GM12878 (cell line): ENCODE measurements at regions not wholly inside any gene's neighbourhood (a gene's known extent, or its start where the extent isn't known, plus 50 kb on each side); places are given as distances from the start of the nearest gene placed in this dataset.

Source experiments
- ATAC-seq: fragments of 200-7000 bp; cut with Tn5 transposase; 3 replicates; pipeline ENCODE4 v1.9.1; 2020; ENCODE audit warnings: mild to moderate bottlenecking, moderate library complexity
- BruUV-seq: library from RNA; stranded (reverse); fragments of 400-500 nt; replicated peaks from 2 replicates; lab custom pipeline; 2021; lab: Mats Ljungman, UMichigan
- CTCF ChIA-PET: fragments of 300-600 bp; sonication (Branson Sonifier 250); formaldehyde crosslinking; extraction: SDS; loops from one replicate; lab custom pipeline; 2021; ENCODE audit warnings: inconsistent platforms; lab: Yijun Ruan, JAX
- POLR2A ChIA-PET: fragments of 350-600 bp; formaldehyde crosslinking; extraction: SDS; loops from one replicate; lab custom pipeline; 2021; ENCODE audit warnings: inconsistent platforms; lab: Charles Lee
- RAD21 ChIA-PET: fragments of 300-600 bp; sonication (Branson Sonifier 250); formaldehyde crosslinking; loops from one replicate; lab custom pipeline; 2023; ENCODE audit warnings: antibody characterized with exemption; ENCODE audit not compliant: unreplicated experiment; lab: Charles Lee
- SMC1A ChIA-PET: fragments of 300-600 bp; sonication (Branson Sonifier 250); formaldehyde crosslinking; loops from one replicate; lab custom pipeline; 2023; ENCODE audit not compliant: unreplicated experiment, uncharacterized antibody; lab: Charles Lee
- DNase-seq: peaks from one replicate; pipeline ENCODE4 v3.0.0-alpha.2; 2011; ENCODE audit warnings: low read depth, low spot score
- FAIRE-seq: peaks from 3 replicates; lab custom pipeline; 2011; peaks lifted over from hg19 to GRCh38; lab: Jason Lieb, UNC
- H2AFZ ChIP-seq: 2 replicates; pipeline ENCODE4 v1.6.0; 2011; ENCODE audit warnings: low read depth, low read length, control low read depth; ENCODE audit not compliant: control insufficient read depth
- H3K27ac ChIP-seq: 2 replicates; pipeline ENCODE4 v1.5.1; 2011; ENCODE audit warnings: control low read depth; ENCODE audit not compliant: control insufficient read depth, insufficient read depth
- H3K27me3 ChIP-seq, 2 experiments: replicated peaks in 1 of 2; 2 replicates each; pipeline versions ENCODE4 v1.6.0 to v1.6.1; 2011; ENCODE audit warnings: low read length in 1 of 2; ENCODE audit not compliant: control insufficient read depth in 2 of 2, insufficient read depth in 2 of 2
- H3K36me3 ChIP-seq, 2 experiments: 2 replicates each; pipeline ENCODE4 v1.5.1; 2011; ENCODE audit warnings: low read length in 1 of 2; ENCODE audit not compliant: control insufficient read depth in 2 of 2, insufficient read depth in 2 of 2
- H3K4me1 ChIP-seq: 2 replicates; pipeline ENCODE4 v1.6.1; 2011; ENCODE audit warnings: mild to moderate bottlenecking, low read length, moderate library complexity, mixed read lengths; ENCODE audit not compliant: control insufficient read depth, insufficient read depth
- H3K4me2 ChIP-seq: 2 replicates; pipeline ENCODE4 v1.6.0; 2011; ENCODE audit warnings: control low read depth; ENCODE audit not compliant: control insufficient read depth, insufficient read depth
- H3K4me3 ChIP-seq: fragments of 200-600 bp; sonication (generic); 2 replicates; pipeline ENCODE4 v1.5.1; 2016
- H3K79me2 ChIP-seq: 2 replicates; pipeline ENCODE4 v1.6.0; 2011; ENCODE audit warnings: low read length; ENCODE audit not compliant: control insufficient read depth, insufficient read depth
- H3K9ac ChIP-seq: 2 replicates; pipeline ENCODE4 v1.8.0; 2011; ENCODE audit warnings: low read length, control low read depth, mixed read lengths; ENCODE audit not compliant: control insufficient read depth, insufficient read depth
- H3K9me3 ChIP-seq: replicated peaks from 3 replicates; pipeline ENCODE4 v1.5.1; 2011; ENCODE audit warnings: mild to moderate bottlenecking, low read length; ENCODE audit not compliant: control insufficient read depth, insufficient read depth
- H4K20me1 ChIP-seq: 2 replicates; pipeline ENCODE4 v1.6.0; 2011; ENCODE audit not compliant: control insufficient read depth, insufficient read depth
- BRCA1 ChIP-seq: IDR thresholded peaks from 2 replicates; pipeline ENCODE4 v1.6.1; 2011; ENCODE audit warnings: low read depth, low read length, improper control_type of control experiment
- DPF2 ChIP-seq: fragments of 450-650 bp; IDR thresholded peaks from 2 replicates; pipeline ENCODE4 v1.6.1; 2017; ENCODE audit warnings: mild to moderate bottlenecking
- ESRRA ChIP-seq: IDR thresholded peaks from 2 replicates; pipeline ENCODE4 v1.6.1; 2012; ENCODE audit warnings: mild to moderate bottlenecking, low read length, improper control_type of control experiment
- MTA2 ChIP-seq: fragments of 450-650 bp; IDR thresholded peaks from 2 replicates; pipeline ENCODE4 v1.6.1; 2016; ENCODE audit warnings: low read depth, mild to moderate bottlenecking, moderate library complexity
- MXI1 ChIP-seq: fragments of 150-350 bp; IDR thresholded peaks from 2 replicates; pipeline ENCODE4 v1.6.1; 2011; ENCODE audit warnings: low read depth, mild to moderate bottlenecking, inconsistent platforms, low read length, improper control_type of control experiment
- NFYB ChIP-seq: IDR thresholded peaks from 2 replicates; pipeline ENCODE4 v1.6.1; 2011; ENCODE audit warnings: low read depth, mild to moderate bottlenecking, low read length, improper control_type of control experiment, moderate library complexity; ENCODE audit not compliant: insufficient read depth
- NR2F1 ChIP-seq: fragments of 450-650 bp; conservative IDR thresholded peaks from 2 replicates; pipeline ENCODE4 v1.6.1; 2017; ENCODE audit warnings: mild to moderate bottlenecking
- RCOR1 ChIP-seq: conservative IDR thresholded peaks from 2 replicates; pipeline ENCODE4 v1.6.1; 2012; ENCODE audit warnings: low read depth, low read length, improper control_type of control experiment
- ZZZ3 ChIP-seq: IDR thresholded peaks from 2 replicates; pipeline ENCODE4 v1.6.1; 2011; ENCODE audit warnings: low read depth; ENCODE audit not compliant: control insufficient read depth, insufficient read length
- WGBS: methylation state at CpG from one replicate; pipeline ENCODE4 v1.1.6; 2016; ENCODE audit warnings: low lambda C conversion rate; ENCODE audit not compliant: insufficient replicate concordance, insufficient coverage; ENCODE audit errors: missing lambda C conversion rate; 5-methylcytosine and 5-hydroxymethylcytosine counted together
- in situ Hi-C: fragments of 300-500 bp; cut with MboI; formaldehyde crosslinking; loops from 9 replicates; pipeline ENCODE4 v1.14.3; 2018; ENCODE audit warnings: mixed read lengths
- intact Hi-C: fragments of 100-400 bp; cut with micrococcal nuclease; formaldehyde crosslinking; loops from one replicate; pipeline ENCODE4 v1.14.2; 2022; ENCODE audit not compliant: unreplicated experiment
- TF ChIP-seq, protein P1 (sequence below): fragments of 450-650 bp; IDR thresholded peaks from 2 replicates; pipeline ENCODE4 v1.6.1; 2018; ENCODE audit warnings: borderline replicate concordance, mild to moderate bottlenecking; ENCODE audit not compliant: partially characterized antibody

DNA sequence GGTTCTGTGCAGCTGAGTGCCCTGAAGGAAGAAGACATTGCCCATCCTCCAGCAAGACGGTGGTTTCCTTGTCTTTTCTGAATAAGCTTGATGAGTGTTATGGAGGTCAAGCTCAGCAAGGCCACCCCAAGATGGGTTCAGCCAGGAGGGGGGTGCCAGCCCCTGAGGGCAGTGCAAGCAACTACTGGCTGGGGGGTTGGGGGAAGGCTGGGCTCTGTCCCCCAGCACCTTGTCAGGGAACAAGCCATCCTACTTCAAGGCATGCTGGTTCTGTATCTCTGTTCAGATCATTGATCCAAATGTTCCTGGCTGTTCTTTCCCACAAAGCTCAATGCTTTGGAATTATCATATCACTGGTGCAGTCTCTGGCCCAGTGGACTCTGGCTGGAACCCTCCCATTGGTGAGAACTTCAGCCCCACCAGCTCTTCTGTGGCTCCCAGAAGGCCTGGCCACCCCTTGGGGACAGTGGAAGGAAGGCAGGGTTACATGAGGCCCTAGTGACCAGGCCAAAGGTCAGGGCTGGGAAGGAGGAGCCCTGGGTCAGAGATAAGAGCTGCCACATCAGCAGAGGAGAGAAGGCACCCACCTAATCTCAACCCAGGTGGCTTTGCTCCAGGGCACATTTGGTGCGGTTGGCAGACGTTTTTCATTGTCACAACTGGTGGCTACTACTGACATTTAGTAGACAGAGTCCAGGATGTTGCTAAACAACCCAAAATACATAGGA is 280.2 kb downstream of the IRX2 start (continued):
- TF ChIP-seq, protein P1, sequence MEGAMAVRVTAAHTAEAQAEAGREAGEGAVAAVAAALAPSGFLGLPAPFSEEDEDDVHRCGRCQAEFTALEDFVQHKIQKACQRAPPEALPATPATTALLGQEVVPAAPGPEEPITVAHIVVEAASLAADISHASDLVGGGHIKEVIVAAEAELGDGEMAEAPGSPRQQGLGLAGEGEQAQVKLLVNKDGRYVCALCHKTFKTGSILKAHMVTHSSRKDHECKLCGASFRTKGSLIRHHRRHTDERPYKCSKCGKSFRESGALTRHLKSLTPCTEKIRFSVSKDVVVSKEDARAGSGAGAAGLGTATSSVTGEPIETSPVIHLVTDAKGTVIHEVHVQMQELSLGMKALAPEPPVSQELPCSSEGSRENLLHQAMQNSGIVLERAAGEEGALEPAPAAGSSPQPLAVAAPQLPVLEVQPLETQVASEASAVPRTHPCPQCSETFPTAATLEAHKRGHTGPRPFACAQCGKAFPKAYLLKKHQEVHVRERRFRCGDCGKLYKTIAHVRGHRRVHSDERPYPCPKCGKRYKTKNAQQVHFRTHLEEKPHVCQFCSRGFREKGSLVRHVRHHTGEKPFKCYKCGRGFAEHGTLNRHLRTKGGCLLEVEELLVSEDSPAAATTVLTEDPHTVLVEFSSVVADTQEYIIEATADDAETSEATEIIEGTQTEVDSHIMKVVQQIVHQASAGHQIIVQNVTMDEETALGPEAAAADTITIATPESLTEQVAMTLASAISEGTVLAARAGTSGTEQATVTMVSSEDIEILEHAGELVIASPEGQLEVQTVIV, result no peak
- no peak for TF ChIP-seq MTA2
- no peak for TF ChIP-seq NFYB
- no peak for TF ChIP-seq BRCA1
- no peak for TF ChIP-seq RCOR1
- TF ChIP-seq DPF2, result no peak
- TF ChIP-seq ZZZ3, result no peak
- TF ChIP-seq MXI1, result no peak

DNA sequence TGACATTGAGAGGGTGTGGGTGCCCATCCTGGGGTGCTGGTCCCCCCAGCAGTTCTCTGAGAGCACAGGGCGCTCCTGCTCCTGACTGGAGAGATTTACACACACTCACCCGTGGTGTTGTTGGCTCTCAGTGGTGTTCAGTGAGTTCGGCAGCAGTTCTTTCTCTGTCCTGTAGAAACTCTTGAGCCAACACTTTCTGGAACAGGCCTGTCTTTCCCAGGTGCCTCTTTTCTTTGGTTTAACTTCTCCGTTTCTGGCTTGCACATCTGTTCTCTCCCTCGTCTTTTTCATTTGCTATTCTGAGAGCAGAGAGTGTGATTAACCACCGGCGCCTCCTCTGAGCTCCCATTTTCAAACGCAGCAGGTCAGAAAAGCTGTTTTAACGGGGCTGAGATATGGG is 284.5 kb downstream of the IRX2 start:
- Histone ChIP-seq H3K4me2 (no peak overlapping the region), H3K4me1 (no peaks in the 10 kb centered on the region), H3K36me3 (no peaks in the 10 kb centered on the region), H3K27ac (no peak overlapping the region), H3K9ac (no peak overlapping the region), H4K20me1 (no peaks in the 10 kb centered on the region), H3K79me2 (no peaks in the 10 kb centered on the region), H3K9me3 (no peaks in the 10 kb centered on the region), H3K27me3 (no peaks in the 10 kb centered on the region), H2AFZ (no peak overlapping the region), H3K4me3 (no peak overlapping the region)
- ATAC-seq (no peak), DNase-seq (no peak), FAIRE-seq (no peak)
- SMC1A ChIA-PET, result no interaction called here
- TF ChIP-seq ESRRA, result no peak
- TF ChIP-seq NR2F1, result no peak
- no TSS peak for BruUV-seq
- in situ Hi-C loops (no loop called here), intact Hi-C loops (no loop called here)
- CTCF ChIA-PET, result no interaction called here
- 18% methylated on average over 7 of the region's 9 CpGs for WGBS
- POLR2A ChIA-PET, result no interaction called here
- RAD21 ChIA-PET, result no interaction called here
